SK-N-MC (cell line): ENCODE measurements at regions not wholly inside any gene's neighbourhood (a gene's known extent, or its start where the extent isn't known, plus 50 kb on each side); places are given as distances from the start of the nearest gene placed in this dataset.

Experiments
- DNase-seq: peaks from one replicate; pipeline ENCODE4 v3.0.0-alpha.2; 2011; ENCODE audit warnings: low read depth, low spot score
- H3K27ac ChIP-seq: fragments of 200-600 bp; sonication (generic); 2 replicates; pipeline ENCODE4 v1.5.1; 2016; ENCODE audit warnings: mixed run types
- H3K36me3 ChIP-seq: fragments of 200-600 bp; sonication (generic); 2 replicates; pipeline ENCODE4 v1.6.1; 2017; ENCODE audit warnings: antibody characterized with exemption, low read length, mixed read lengths; ENCODE audit not compliant: insufficient read depth
- H3K4me3 ChIP-seq: fragments of 200-600 bp; sonication (generic); 2 replicates; pipeline ENCODE4 v1.5.1; 2016
- H3K9ac ChIP-seq: fragments of 200-600 bp; sonication (generic); 2 replicates; pipeline ENCODE4 v1.8.0; 2017; ENCODE audit warnings: mixed run types, mixed read lengths; ENCODE audit not compliant: insufficient read length
- H3K9me3 ChIP-seq: fragments of 200-600 bp; sonication (generic); 2 replicates; pipeline ENCODE4 v1.6.1; 2017; ENCODE audit warnings: low read depth, mild to moderate bottlenecking, antibody characterized with exemption, low read length, moderate library complexity, mixed read lengths
- EZH2 ChIP-seq: fragments of 200-600 bp; sonication (generic); IDR thresholded peaks from one replicate; pipeline ENCODE4 v1.6.1; 2017; ENCODE audit warnings: antibody characterized with exemption
- FOXP2 ChIP-seq: optimal IDR thresholded peaks from 2 replicates; pipeline ENCODE3; 2011; ENCODE audit warnings: mild to moderate bottlenecking, moderate library complexity; ENCODE audit not compliant: insufficient read depth; ENCODE audit errors: extremely low read length, control extremely low read depth
- POLR2AphosphoS5 ChIP-seq: IDR thresholded peaks from 2 replicates; pipeline ENCODE4 v1.6.1; 2012; ENCODE audit warnings: mild to moderate bottlenecking, low read depth, low read length, borderline replicate concordance

DNA sequence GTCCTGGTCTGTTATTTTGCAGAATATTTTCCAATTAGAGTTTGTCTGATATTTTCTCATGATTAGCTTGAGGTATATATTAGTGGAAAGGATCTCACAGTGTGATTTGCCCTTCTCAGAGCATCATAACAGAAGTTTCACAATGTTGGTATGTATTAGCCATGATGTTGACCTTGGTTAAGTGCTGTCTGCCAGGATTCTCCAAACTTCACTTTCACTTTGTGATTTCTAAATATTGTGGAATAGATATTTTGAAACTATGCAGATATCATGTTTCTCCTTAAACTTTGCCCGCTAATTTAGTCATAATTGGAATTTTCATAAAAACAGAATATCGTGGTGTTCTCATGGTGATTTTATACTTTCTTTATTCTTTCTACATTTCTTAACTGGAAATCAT lies 98.0 kb upstream of the DEPDC1 start:
- no peak for DNase-seq
- Histone ChIP-seq H3K9ac (no peak overlapping the region), H3K9me3 (no peaks in the 10 kb centered on the region), H3K27ac (no peak overlapping the region), H3K36me3 (no peaks in the 10 kb centered on the region), H3K4me3 (no peak overlapping the region)
- TF ChIP-seq EZH2 (no peak), POLR2AphosphoS5 (no peak), FOXP2 (no peak)

DNA sequence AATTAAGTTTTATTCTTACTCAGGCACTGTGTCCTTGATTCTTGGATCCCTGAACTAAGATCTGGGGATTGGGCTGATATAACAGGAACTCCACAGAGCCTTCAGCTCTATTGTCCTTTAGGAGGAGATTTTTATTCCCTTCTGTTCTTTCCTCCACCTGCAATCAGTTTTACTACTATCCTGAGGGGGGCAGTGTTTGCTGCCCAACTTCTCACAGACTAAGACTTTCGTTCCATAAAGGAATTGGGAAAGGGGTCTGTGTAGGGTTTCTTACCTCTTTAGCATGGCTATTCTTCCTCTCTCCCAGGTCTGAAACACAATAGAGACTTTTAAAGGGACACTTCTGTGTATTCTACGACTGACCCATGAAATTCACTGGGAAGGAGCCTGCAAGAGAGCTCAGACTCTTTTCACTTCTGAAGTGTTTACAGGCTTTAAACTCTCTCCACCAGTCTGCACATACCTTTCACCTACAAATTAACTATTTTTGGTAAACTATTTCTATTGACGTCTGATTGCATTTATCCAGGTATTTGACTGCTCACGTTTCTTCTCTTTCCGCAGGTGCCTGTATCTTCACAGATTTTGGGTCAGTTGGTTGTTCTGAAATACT lies 103.3 kb upstream of the DEPDC1 start:
- Histone ChIP-seq H3K9me3 (no peaks in the 10 kb centered on the region), H3K36me3 (no peaks in the 10 kb centered on the region), H3K27ac (no peak overlapping the region), H3K4me3 (no peak overlapping the region), H3K9ac (no peak overlapping the region)
- TF ChIP-seq FOXP2, result no peak
- TF ChIP-seq EZH2, result no peak
- TF ChIP-seq POLR2AphosphoS5, result no peak
- DNase-seq, result no peak

DNA sequence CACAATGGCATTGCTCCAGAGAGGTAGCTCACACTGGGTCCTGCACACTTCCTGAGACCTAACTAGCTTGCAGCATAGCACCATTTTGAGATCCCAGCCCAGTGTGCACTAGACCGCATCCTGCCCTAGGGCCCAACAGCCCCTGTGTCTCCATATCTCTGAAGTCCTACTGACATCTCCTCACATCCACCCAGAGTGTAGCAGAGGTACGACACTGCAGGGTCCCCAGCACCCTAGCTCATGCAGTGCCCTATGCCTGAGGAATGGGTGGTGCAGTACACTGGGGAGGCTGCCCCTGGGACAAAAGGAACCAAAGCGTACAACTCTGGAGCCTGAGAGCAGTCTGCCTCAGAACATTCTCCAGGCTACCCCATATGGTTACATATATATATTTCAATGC lies 111.4 kb upstream of the DEPDC1 start:
- no peaks in the 10 kb centered on the region for H3K9me3 ChIP-seq
- H3K9ac ChIP-seq, result no peak overlapping the region
- TF ChIP-seq POLR2AphosphoS5 (no peak), FOXP2 (no peak), EZH2 (no peak)
- H3K27ac ChIP-seq, result no peak overlapping the region
- no peak overlapping the region for H3K4me3 ChIP-seq
- DNase-seq, result no peak
- no peaks in the 10 kb centered on the region for H3K36me3 ChIP-seq

DNA sequence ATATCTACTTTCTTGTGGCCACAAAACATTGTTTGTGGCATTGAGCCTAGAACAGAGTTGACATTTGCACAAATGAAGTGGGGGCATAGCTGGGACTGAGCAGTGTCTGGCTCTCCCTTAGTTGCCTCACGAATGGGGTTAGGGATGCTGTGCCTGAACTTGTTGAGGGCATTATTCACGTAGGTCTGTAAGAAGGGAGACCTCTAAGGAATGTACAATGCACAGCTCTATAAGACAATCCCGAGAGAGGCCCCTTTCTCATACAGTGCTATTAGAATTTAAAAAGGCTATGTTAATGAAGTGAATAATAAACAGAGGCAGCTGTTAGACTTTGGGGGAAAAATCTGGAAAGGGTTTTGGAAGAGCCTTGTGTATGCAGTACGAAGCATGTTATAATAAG lies 118.4 kb upstream of the DEPDC1 start:
- Histone ChIP-seq H3K9ac (no peak overlapping the region), H3K36me3 (no peaks in the 10 kb centered on the region), H3K9me3 (no peaks in the 10 kb centered on the region), H3K27ac (no peak overlapping the region), H3K4me3 (no peak overlapping the region)
- TF ChIP-seq EZH2 (no peak), FOXP2 (no peak), POLR2AphosphoS5 (no peak)
- DNase-seq, result no peak

DNA sequence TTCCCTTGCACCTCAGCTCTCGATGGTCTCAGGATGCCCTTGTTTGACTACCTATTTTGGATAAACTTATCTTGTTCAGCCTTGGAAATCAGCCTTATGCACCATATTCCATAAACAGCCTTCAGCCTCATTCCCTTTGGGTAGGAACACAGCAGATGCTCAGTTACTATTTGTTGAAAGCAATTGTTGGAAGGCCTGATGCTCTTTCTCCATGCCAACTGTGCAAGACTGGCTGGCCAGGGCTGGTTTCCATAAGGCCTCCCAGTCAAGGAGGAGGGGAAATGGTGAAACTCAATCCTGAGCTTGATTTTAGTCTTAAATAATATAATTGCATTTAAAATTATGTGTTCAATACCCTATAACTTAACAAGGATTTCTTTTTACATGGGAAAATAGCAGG lies 121.1 kb upstream of the DEPDC1 start:
- Histone ChIP-seq H3K36me3 (no peaks in the 10 kb centered on the region), H3K27ac (no peak overlapping the region), H3K9ac (no peak overlapping the region), H3K4me3 (no peak overlapping the region), H3K9me3 (no peaks in the 10 kb centered on the region)
- TF ChIP-seq POLR2AphosphoS5, result no peak
- DNase-seq, result no peak

DNA sequence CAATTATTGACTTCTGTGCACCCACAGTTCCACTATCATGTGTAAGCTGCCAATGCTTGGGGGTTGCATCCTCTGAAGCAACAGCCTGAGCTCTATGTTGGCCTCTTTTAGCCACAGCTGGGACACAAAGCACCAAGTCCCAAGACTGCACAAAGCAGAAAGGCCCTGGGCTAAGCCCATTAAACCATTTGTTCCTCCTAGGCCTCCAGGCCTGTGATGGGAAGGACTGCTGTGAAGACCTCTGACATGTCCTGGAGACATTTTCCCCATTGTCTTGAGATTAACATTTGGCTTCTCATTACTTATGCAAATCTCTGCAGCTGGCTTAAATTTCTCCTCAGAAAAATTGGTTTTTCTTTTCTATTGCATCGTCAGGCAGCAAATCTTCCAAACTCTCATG lies 123.7 kb upstream of the DEPDC1 start:
- H3K4me3 ChIP-seq, result no peak overlapping the region
- no peaks in the 10 kb centered on the region for H3K9me3 ChIP-seq
- no peak overlapping the region for H3K9ac ChIP-seq
- no peak for DNase-seq
- no peaks in the 10 kb centered on the region for H3K36me3 ChIP-seq
- TF ChIP-seq FOXP2, result no peak
- TF ChIP-seq POLR2AphosphoS5, result no peak
- no peak for TF ChIP-seq EZH2
- H3K27ac ChIP-seq, result no peak overlapping the region

DNA sequence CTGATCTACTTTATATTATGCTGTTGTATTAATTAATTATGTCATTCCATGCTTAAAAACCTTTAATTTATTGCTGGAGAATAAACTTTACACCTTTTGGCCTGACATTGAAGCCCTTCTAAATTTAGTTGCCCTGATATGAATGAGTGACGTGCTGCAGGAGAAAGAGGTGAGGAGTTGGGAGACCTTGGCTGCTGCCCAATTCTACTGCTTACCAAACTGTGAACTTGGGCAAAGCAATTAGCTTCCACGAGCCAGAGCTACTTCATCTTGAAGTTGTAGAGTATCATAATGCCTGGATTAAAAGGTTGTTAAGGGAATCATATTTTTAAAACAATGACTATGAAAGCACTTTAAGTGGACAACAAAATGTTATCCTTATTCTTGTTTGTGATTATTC lies 126.8 kb upstream of the DEPDC1 start:
- TF ChIP-seq FOXP2 (no peak), POLR2AphosphoS5 (no peak), EZH2 (no peak)
- H3K9ac ChIP-seq, result no peak overlapping the region
- no peak for DNase-seq
- no peaks in the 10 kb centered on the region for H3K9me3 ChIP-seq
- no peak overlapping the region for H3K4me3 ChIP-seq
- H3K27ac ChIP-seq, result no peak overlapping the region
- H3K36me3 ChIP-seq, result no peaks in the 10 kb centered on the region

DNA sequence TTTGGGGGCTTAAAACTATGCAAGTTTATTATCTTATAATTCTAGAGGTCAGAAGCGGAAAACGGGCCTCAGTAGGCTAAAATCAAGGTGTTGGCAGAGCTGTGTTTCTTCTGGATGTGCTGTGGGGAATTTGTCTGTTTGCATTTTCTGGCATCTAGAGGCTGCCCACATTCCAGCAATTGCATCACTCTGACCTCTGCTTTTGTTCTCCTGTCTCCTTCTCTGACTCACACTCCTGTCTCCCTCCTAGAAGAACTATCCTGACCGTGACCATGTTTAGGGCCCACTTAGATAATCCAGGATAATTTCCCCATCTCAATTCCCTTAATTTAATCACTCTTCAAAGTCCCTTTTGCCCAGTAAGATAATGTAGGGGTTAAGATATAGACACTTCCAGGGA lies 127.4 kb upstream of the DEPDC1 start:
- no peak for DNase-seq
- Histone ChIP-seq H3K9ac (no peak overlapping the region), H3K9me3 (no peaks in the 10 kb centered on the region), H3K27ac (no peak overlapping the region), H3K36me3 (no peaks in the 10 kb centered on the region), H3K4me3 (no peak overlapping the region)
- no peak for TF ChIP-seq POLR2AphosphoS5
- no peak for TF ChIP-seq EZH2
- TF ChIP-seq FOXP2, result no peak

DNA sequence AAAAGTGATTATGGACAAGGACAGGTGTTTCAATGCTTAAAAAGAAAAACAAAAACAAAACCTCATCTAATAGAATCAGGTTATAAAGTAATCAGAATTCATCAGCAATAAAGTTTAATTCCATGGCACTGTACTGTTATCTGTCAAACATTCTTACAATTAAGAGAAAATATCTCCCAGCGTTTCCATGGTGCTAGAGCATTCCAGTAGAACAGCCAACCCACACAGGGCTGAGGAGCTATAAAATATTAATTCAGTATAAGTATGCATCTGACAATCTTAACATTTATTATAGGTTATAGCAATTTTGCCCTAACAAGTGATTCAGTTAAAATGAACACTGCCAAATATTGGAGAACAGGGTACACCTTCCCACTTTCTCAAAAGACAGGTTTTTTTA lies 128.7 kb upstream of the DEPDC1 start:
- no peak for TF ChIP-seq EZH2
- TF ChIP-seq POLR2AphosphoS5, result no peak
- no peak for TF ChIP-seq FOXP2
- Histone ChIP-seq H3K9me3 (no peaks in the 10 kb centered on the region), H3K36me3 (no peaks in the 10 kb centered on the region), H3K27ac (no peak overlapping the region), H3K4me3 (no peak overlapping the region), H3K9ac (no peak overlapping the region)
- no peak for DNase-seq
